Osteoblast (primary cell): ENCODE measurements at regions not wholly inside any gene's neighbourhood (a gene's known extent, or its start where the extent isn't known, plus 50 kb on each side); places are given as distances from the start of the nearest gene placed in this dataset.
A peak's percentile ranks its signal among the peaks of the same experiment; 100 is the strongest.

Experiments
- DNase-seq: peaks from one replicate; pipeline ENCODE4 v3.0.0; 2011; ENCODE audit warnings: low spot score, mixed read lengths; ENCODE audit not compliant: insufficient read length; ENCODE audit errors: missing footprints
- H2AFZ ChIP-seq: 2 replicates; pipeline ENCODE4 v1.6.0; 2011; ENCODE audit warnings: mild to moderate bottlenecking, low read length
- H3K27ac ChIP-seq: 2 replicates; pipeline ENCODE4 v1.5.1; 2011; ENCODE audit warnings: mild to moderate bottlenecking, low read depth, low read length, moderate library complexity
- H3K27me3 ChIP-seq: 2 replicates; pipeline ENCODE4 v1.6.0; 2012; ENCODE audit warnings: mild to moderate bottlenecking, control low read depth, inconsistent platforms, low read length, moderate library complexity; ENCODE audit not compliant: insufficient read depth
- H3K36me3 ChIP-seq: 2 replicates; pipeline ENCODE4 v1.5.1; 2011; ENCODE audit warnings: mild to moderate bottlenecking, low read length, control low read depth, moderate library complexity; ENCODE audit not compliant: insufficient read depth
- H3K4me1 ChIP-seq: 2 replicates; pipeline ENCODE4 v1.5.1; 2011; ENCODE audit warnings: mild to moderate bottlenecking, low read length, control low read depth, moderate library complexity; ENCODE audit not compliant: insufficient read depth
- H3K4me2 ChIP-seq: 2 replicates; pipeline ENCODE4 v1.6.0; 2011; ENCODE audit warnings: mild to moderate bottlenecking, low read length; ENCODE audit not compliant: insufficient read depth
- H3K4me3 ChIP-seq: fragments of 200-600 bp; sonication (generic); 3 replicates; pipeline ENCODE4 v1.5.1; 2012; ENCODE audit warnings: mild to moderate bottlenecking, low read length, inconsistent platforms; ENCODE audit not compliant: insufficient read depth
- H3K79me2 ChIP-seq: 2 replicates; pipeline ENCODE4 v1.6.0; 2012; ENCODE audit warnings: mild to moderate bottlenecking, low read length, control low read depth, inconsistent platforms; ENCODE audit not compliant: insufficient read depth
- H3K9me3 ChIP-seq: 2 replicates; pipeline ENCODE4 v1.5.1; 2011; ENCODE audit warnings: low read depth, low read length, control low read depth
- H4K20me1 ChIP-seq: 2 replicates; pipeline ENCODE4 v1.6.0; 2012; ENCODE audit warnings: mild to moderate bottlenecking, low read length, control low read depth; ENCODE audit not compliant: insufficient read depth
- CTCF ChIP-seq: IDR thresholded peaks from 2 replicates; pipeline ENCODE4 v1.5.1; 2011; ENCODE audit warnings: mild to moderate bottlenecking, low read depth, low read length, moderate library complexity; ENCODE audit errors: extremely low read depth

- H2AFZ ChIP-seq: no peak overlapping the region
- peaks cover 14% of the 10 kb centered on the region for H3K4me1 ChIP-seq
- no peaks in the 10 kb centered on the region for H4K20me1 ChIP-seq
- H3K4me2 ChIP-seq: no peak overlapping the region
- no peaks in the 10 kb centered on the region for H3K9me3 ChIP-seq
- H3K27me3 ChIP-seq: peaks cover 6% of the 10 kb centered on the region
- no peaks in the 10 kb centered on the region for H3K36me3 ChIP-seq
- H3K4me3 ChIP-seq: no peak overlapping the region
- DNase-seq: no peak
- no peaks in the 10 kb centered on the region for H3K79me2 ChIP-seq
- H3K27ac ChIP-seq: no peak overlapping the region
- no peak for TF ChIP-seq CTCF
Observed at GRCh38 chr16:87096746-87097333, 220.4 kb downstream of the C16orf95 start.

DNA sequence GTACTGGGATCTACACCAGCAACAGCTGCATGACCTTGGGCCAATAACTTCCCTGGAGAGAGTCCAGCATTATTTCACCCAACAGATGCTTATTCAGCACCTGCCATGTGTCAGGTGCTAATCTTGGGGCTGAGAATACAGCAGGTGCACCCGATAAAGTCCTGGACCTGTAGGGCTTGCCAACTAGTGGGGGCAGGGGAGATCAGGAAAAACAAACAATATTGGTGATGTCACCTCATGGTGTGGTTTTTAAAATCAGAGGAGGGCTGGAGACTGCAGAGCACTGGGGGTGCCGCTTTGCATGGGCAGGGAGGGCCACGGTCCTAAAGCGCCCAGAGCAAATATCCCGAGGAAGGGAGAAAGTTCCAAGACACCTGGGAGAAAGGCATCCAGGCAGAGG, 218.8 kb downstream of the C16orf95 start:
- no peaks in the 10 kb centered on the region for H3K36me3 ChIP-seq
- no peak overlapping the region for H2AFZ ChIP-seq
- no peak for DNase-seq
- no peak overlapping the region for H3K4me3 ChIP-seq
- peaks cover 6% of the 10 kb centered on the region for H3K27me3 ChIP-seq
- H3K4me2 ChIP-seq: no peak overlapping the region
- no peak for TF ChIP-seq CTCF
- H3K79me2 ChIP-seq: no peaks in the 10 kb centered on the region
- no peaks in the 10 kb centered on the region for H3K9me3 ChIP-seq
- no peak overlapping the region for H3K27ac ChIP-seq
- no peaks in the 10 kb centered on the region for H4K20me1 ChIP-seq
- peaks cover 23% of the 10 kb centered on the region for H3K4me1 ChIP-seq

- no peak overlapping the region for H3K4me3 ChIP-seq
- H3K79me2 ChIP-seq: no peaks in the 10 kb centered on the region
- peaks cover 23% of the 10 kb centered on the region for H3K4me1 ChIP-seq
- TF ChIP-seq CTCF: no peak
- H3K36me3 ChIP-seq: no peaks in the 10 kb centered on the region
- no peak overlapping the region for H3K4me2 ChIP-seq
- no peak overlapping the region for H3K27ac ChIP-seq
- peaks cover 6% of the 10 kb centered on the region for H3K27me3 ChIP-seq
- DNase-seq: no peak
- no peaks in the 10 kb centered on the region for H4K20me1 ChIP-seq
- no peak overlapping the region for H2AFZ ChIP-seq
- no peaks in the 10 kb centered on the region for H3K9me3 ChIP-seq
Observed at GRCh38 chr16:87098976-87099720, 218.0 kb downstream of the C16orf95 start.

- peaks cover 6% of the 10 kb centered on the region for H3K27me3 ChIP-seq
Observed at GRCh38 chr16:87100306-87101058, 216.7 kb downstream of the C16orf95 start.

More at GRCh38 chr16:87100306-87101058, 216.7 kb downstream of the C16orf95 start:
- no peak for TF ChIP-seq CTCF
- Histone ChIP-seq H3K4me2 (no peak overlapping the region), H3K4me1 (peaks cover 23% of the 10 kb centered on the region), H3K9me3 (no peaks in the 10 kb centered on the region), H3K79me2 (no peaks in the 10 kb centered on the region), H3K4me3 (no peak overlapping the region), H4K20me1 (no peaks in the 10 kb centered on the region), H3K27ac (no peak overlapping the region), H3K36me3 (no peaks in the 10 kb centered on the region), H2AFZ (peak overlapping the region; percentile 42)
- DNase-seq: no peak
